OCI-LY3 (cell line): ENCODE measurements at regions not wholly inside any gene's neighbourhood (a gene's known extent, or its start where the extent isn't known, plus 50 kb on each side); places are given as distances from the start of the nearest gene placed in this dataset.

Experiments used
- CTCF ChIP-seq: fragments of 200-600, 300-600 bp; sonication (generic); IDR thresholded peaks from 2 replicates; pipeline ENCODE4 v1.5.1; 2014; ENCODE audit warnings: antibody characterized with exemption, low read length, low read depth
- EZH2phosphoT487 ChIP-seq: fragments of 200-600 bp; shearing (Covaris generic); IDR thresholded peaks from 2 replicates; pipeline ENCODE4 v1.6.1; 2018; ENCODE audit warnings: antibody characterized with exemption, mixed run types, low read depth

DNA sequence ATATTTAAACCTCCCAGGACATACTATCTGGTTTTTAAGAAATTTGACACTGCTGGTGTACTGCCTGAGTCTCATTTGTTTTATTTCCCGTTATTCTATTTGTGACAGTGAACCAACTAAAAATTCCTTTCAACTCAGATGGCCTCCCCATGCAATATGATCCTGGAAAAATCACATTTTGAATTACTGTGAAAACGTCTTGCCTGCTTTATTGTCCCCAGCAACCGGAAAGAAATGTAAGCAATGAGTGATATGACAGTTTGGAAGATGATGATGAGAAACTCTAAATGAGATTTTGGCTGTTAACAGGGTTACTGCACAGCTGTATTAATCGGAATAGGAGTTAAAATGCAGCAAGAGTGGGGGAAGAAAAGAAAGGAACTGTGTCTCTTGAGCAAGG, 590.7 kb upstream of the CDH5 start:
- TF ChIP-seq CTCF (no peak), EZH2phosphoT487 (no peak)
